HG02610 (cell line): ENCODE measurements at regions not wholly inside any gene's neighbourhood (a gene's known extent, or its start where the extent isn't known, plus 50 kb on each side); places are given as distances from the start of the nearest gene placed in this dataset.

Source experiments
- ATAC-seq: cut with Tn5 transposase; IDR thresholded peaks from one replicate; pipeline ENCODE4 v1.9.1; 2021; ENCODE audit warnings: mild to moderate bottlenecking, moderate library complexity; ENCODE audit not compliant: unreplicated experiment

GRCh38 chr12:25712169-25712568 lies 159.1 kb upstream of the LMNTD1 start:
- ATAC-seq: peak; percentile 27

- ATAC-seq: peak; percentile 99
Observed at GRCh38 chr12:25713264-25713663, 160.2 kb upstream of the LMNTD1 start.

- no peak for ATAC-seq
Observed at GRCh38 chr12:25714198-25714984, 161.3 kb upstream of the LMNTD1 start.

- ATAC-seq: no peak
Observed at GRCh38 chr12:25715102-25715501, 162.0 kb upstream of the LMNTD1 start.

GRCh38 chr12:25716842-25717241 lies 163.8 kb upstream of the LMNTD1 start:
- no peak for ATAC-seq

GRCh38 chr12:25717552-25717951 lies 164.5 kb upstream of the LMNTD1 start:
- ATAC-seq: no peak

GRCh38 chr12:25718081-25718731 lies 165.1 kb upstream of the LMNTD1 start:
- ATAC-seq: no peak

- no peak for ATAC-seq
Observed at GRCh38 chr12:25719505-25719904, 166.4 kb upstream of the LMNTD1 start.

GRCh38 chr12:25723336-25723735 lies 170.3 kb upstream of the LMNTD1 start:
- no peak for ATAC-seq

- no peak for ATAC-seq
Observed at GRCh38 chr12:25723921-25724491, 170.9 kb upstream of the LMNTD1 start.

GRCh38 chr12:25725470-25725869 lies 172.4 kb upstream of the LMNTD1 start:
- no peak for ATAC-seq

GRCh38 chr12:25725931-25726330 lies 172.8 kb upstream of the LMNTD1 start:
- ATAC-seq: no peak

- no peak for ATAC-seq
Observed at GRCh38 chr12:25728056-25728595, 175.0 kb upstream of the LMNTD1 start.

- ATAC-seq: no peak
Observed at GRCh38 chr12:25730489-25731349, 177.6 kb upstream of the LMNTD1 start.

- ATAC-seq: no peak
Observed at GRCh38 chr12:25733541-25733940, 180.5 kb upstream of the LMNTD1 start.

GRCh38 chr12:25734529-25735180 lies 181.6 kb upstream of the LMNTD1 start:
- ATAC-seq: peak; percentile 63

GRCh38 chr12:25740617-25741016 lies 187.5 kb upstream of the LMNTD1 start:
- ATAC-seq: no peak

- ATAC-seq: no peak
Observed at GRCh38 chr12:25741917-25742316, 188.8 kb upstream of the LMNTD1 start.

- ATAC-seq: no peak
Observed at GRCh38 chr12:25743679-25744215, 190.7 kb upstream of the LMNTD1 start.

GRCh38 chr12:25744313-25744712 lies 191.2 kb upstream of the LMNTD1 start:
- no peak for ATAC-seq
